ENCODE measurements at regions not wholly inside any gene's neighbourhood (a gene's known extent, or its start where the extent isn't known, plus 50 kb on each side); places are given as distances from the start of the nearest gene placed in this dataset.

DNA sequence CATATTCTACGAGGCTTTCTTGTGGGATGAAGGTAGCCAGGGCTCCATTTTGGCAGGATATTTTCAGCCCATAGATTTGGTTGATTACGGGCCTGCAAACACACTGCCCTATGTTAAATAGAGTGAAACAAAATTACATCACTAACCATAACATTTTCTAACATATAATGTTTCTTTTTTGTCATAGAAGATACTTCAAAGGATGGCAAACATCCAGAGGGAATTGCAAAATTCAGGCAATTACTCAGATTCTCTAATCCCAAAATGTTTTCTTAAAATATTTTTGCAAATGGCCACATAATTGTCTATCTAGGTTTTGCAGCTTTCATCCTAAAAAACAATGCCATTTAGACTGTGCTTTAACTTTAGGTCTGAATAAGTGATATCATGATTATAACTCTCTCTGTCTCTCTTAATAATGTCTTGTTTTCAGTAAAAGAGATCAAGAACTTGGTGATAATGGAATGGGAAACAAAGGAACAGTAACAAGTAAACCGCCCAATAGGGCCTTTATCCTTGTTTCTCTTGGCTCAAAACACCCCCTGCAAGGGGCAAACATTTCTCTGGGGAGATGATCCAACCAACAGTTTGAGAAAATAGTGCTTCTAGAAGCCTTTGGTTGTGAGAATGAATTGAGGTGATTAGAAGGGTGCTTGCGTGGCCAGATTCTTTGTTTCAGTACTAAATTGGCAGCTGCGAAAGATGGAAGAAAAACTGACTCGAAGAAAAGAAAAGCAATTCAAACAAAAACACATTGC, 54.4 kb upstream of the BTG1 start:
- H3K9me3 ChIP-seq: no peaks in the 10 kb centered on the region
- intact Hi-C loops (cut with DNase I): no loop called here
- no peak for DNase-seq (ENCODE audit: extremely low spot score)
- H3K4me3 ChIP-seq: no peak overlapping the region
- 92% methylated on average over 6 of the region's 6 CpGs for WGBS
- TF ChIP-seq, protein P1, sequence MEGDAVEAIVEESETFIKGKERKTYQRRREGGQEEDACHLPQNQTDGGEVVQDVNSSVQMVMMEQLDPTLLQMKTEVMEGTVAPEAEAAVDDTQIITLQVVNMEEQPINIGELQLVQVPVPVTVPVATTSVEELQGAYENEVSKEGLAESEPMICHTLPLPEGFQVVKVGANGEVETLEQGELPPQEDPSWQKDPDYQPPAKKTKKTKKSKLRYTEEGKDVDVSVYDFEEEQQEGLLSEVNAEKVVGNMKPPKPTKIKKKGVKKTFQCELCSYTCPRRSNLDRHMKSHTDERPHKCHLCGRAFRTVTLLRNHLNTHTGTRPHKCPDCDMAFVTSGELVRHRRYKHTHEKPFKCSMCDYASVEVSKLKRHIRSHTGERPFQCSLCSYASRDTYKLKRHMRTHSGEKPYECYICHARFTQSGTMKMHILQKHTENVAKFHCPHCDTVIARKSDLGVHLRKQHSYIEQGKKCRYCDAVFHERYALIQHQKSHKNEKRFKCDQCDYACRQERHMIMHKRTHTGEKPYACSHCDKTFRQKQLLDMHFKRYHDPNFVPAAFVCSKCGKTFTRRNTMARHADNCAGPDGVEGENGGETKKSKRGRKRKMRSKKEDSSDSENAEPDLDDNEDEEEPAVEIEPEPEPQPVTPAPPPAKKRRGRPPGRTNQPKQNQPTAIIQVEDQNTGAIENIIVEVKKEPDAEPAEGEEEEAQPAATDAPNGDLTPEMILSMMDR (IDR thresholded peaks at IDR 0.05): no peak
- TF ChIP-seq POLR2AphosphoS5 (IDR thresholded peaks at IDR 0.05) (no peak), POLR2A (IDR thresholded peaks at IDR 0.05; ENCODE audit: low read depth) (no peak)
- no peaks in the 10 kb centered on the region for H3K36me3 ChIP-seq
- H3K27me3 ChIP-seq: no peaks in the 10 kb centered on the region
- H3K27ac ChIP-seq (replicated peaks in 1 of 4): no peak overlapping the region
- H3K4me1 ChIP-seq: no peaks in the 10 kb centered on the region

DNA sequence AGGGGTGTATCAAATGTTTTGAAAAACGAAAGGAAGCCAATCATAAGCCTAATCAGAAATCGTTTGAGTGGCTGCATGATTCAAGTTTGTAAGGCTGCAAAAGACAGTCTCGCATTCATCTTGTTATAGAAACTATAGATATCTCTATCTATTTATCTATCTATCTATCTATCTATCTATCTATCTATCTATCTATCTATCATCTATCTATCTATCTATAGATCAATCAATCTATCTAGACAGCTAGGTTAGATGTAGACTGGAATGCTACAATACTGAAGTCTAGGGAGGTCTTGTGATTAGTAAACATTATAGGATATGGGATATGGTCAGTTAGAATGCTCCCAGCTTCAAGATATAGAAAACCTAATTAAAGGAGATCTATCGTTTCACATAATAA, 52.2 kb upstream of the BTG1 start:
- WGBS: 94% methylated on average over 4 of the region's 4 CpGs
- intact Hi-C loops (cut with DNase I): no loop called here

DNA sequence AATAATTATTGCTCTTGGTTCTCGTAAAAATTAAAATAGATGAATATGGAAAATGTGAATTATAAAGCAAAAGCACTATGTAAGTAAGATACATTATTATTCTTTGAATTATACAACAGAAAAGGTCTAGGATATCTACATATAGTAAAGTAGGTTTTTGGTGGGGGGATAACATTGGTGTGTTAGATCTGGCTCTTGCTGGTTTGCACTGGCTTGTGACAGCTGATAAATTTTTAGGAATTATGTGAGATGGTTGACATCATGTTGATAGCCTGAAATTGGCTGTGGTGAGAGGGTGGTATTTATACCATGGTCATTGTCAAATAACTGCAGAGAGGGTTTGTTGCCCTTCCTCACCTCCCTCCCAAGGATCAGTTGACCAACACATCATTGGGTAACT, 50.7 kb upstream of the BTG1 start:
- 97% methylated on average over 1 of the region's 1 CpG for WGBS
- no peaks in the 10 kb centered on the region for H3K27me3 ChIP-seq
- TF ChIP-seq POLR2A (IDR thresholded peaks at IDR 0.05; ENCODE audit: low read depth): no peak
- no peak for TF ChIP-seq EP300 (IDR thresholded peaks at IDR 0.05)
- TF ChIP-seq, protein P1 (IDR thresholded peaks at IDR 0.05): no peak
- TF ChIP-seq POLR2AphosphoS5 (IDR thresholded peaks at IDR 0.05): no peak
- intact Hi-C loops (cut with DNase I): no loop called here
- DNase-seq (ENCODE audit: extremely low spot score): no peak
- H3K9me3 ChIP-seq: no peaks in the 10 kb centered on the region
- H3K36me3 ChIP-seq: no peaks in the 10 kb centered on the region
- H3K4me3 ChIP-seq: no peak overlapping the region
- H3K27ac ChIP-seq (replicated peaks in 1 of 4): no peak overlapping the region
- no peaks in the 10 kb centered on the region for H3K4me1 ChIP-seq

More for the DNA sequence above, 52.2 kb upstream of the BTG1 start:
- H3K36me3 ChIP-seq: no peaks in the 10 kb centered on the region
- DNase-seq (ENCODE audit: extremely low spot score): no peak
- H3K4me3 ChIP-seq: no peak overlapping the region
- H3K4me1 ChIP-seq: no peaks in the 10 kb centered on the region
- H3K27me3 ChIP-seq: no peaks in the 10 kb centered on the region
- TF ChIP-seq EP300 (IDR thresholded peaks at IDR 0.05): no peak
- no peak for TF ChIP-seq POLR2A (IDR thresholded peaks at IDR 0.05; ENCODE audit: low read depth)
- TF ChIP-seq, protein P1 (IDR thresholded peaks at IDR 0.05): no peak
- no peak for TF ChIP-seq POLR2AphosphoS5 (IDR thresholded peaks at IDR 0.05)
- H3K27ac ChIP-seq (replicated peaks in 1 of 4): no peak overlapping the region
- no peaks in the 10 kb centered on the region for H3K9me3 ChIP-seq
